LNCaP clone FGC (cell line): ENCODE measurements at regions not wholly inside any gene's neighbourhood (a gene's known extent, or its start where the extent isn't known, plus 50 kb on each side); places are given as distances from the start of the nearest gene placed in this dataset.

ENCODE experiments used
- DNase-seq: peaks from one replicate; pipeline ENCODE4 v3.0.0-alpha.2; 2011; ENCODE audit warnings: low read depth
- H3K4me3 ChIP-seq: 2 replicates; pipeline ENCODE4 v1.5.1; 2011; ENCODE audit warnings: mild to moderate bottlenecking, low read depth, low read length, control low read depth
- CTCF ChIP-seq: IDR thresholded peaks from 2 replicates; pipeline ENCODE4 v1.5.1; 2012; ENCODE audit warnings: mild to moderate bottlenecking; ENCODE audit not compliant: control insufficient read depth, insufficient read depth; ENCODE audit errors: extremely low read depth

GRCh38 chr16:62564291-62564690 is 528.1 kb upstream of the CDH8 start:
- H3K4me3 ChIP-seq, result no peak overlapping the region
- no peak for DNase-seq
- no peak for TF ChIP-seq CTCF

- no peak overlapping the region for H3K4me3 ChIP-seq
- DNase-seq, result no peak
- TF ChIP-seq CTCF, result no peak
Measured at GRCh38 chr16:62562121-62562520, 525.9 kb upstream of the CDH8 start.

DNA sequence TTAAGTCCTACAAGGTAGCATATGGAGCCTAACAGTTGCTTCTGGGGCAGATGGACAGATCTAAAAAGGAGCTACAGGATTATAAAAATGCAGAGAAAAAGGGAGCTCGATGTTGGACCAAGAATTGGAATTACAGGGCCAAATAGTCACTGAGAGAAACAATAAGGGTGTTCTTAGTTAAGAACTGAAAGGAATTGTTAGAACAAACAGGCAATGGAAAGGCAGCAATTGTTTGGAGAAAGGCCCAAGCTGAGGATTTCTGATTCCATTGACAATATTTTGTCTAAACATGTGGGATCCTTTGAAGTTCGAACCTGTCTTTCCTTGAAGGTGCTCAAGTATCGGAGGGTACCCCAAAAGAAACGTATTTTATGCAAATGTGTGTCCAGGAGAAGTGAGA is 513.6 kb upstream of the CDH8 start:
- H3K4me3 ChIP-seq, result no peak overlapping the region
- DNase-seq, result no peak
- TF ChIP-seq CTCF, result no peak

DNA sequence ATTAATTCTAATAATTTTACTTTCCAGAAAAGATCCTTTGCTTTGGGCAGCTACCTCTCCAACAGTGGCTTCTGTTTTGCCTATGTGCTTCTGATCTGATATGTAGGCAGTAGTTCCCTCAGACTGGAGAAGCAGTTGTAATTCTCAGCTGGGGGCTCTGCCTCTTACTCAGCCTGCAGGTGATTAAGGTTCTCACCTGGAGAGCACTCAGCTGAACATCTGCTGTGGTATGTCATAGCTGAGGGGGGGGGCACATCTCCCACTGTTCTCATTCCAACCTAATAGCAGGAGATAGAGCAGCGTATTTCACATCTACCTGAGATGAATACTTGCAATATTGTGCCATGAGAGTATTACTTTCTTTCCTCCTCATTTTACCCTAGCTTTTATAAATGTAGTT is 511.9 kb upstream of the CDH8 start:
- no peak overlapping the region for H3K4me3 ChIP-seq
- no peak for DNase-seq
- TF ChIP-seq CTCF, result no peak

GRCh38 chr16:62546701-62547100 is 510.5 kb upstream of the CDH8 start:
- no peak overlapping the region for H3K4me3 ChIP-seq
- no peak for TF ChIP-seq CTCF
- DNase-seq, result no peak

DNA sequence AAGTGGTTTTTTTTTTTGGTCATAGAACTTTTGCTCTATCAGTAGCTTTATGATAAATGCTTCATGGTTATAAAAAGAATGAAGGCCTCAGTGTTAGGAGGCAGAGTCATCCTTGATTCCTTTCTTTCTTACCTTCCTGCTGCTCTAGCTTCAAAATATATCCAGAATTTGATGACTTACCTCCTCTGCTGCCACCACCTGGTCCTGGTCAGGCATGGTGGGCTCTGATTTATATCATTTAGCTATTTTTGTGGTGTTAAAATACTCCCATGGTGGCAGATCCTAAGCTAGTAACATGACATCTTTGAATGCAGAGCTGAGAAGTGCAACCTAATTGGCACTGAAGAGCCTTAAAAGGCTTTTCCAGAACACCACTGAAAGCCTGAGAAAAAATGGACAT is 508.8 kb upstream of the CDH8 start:
- no peak for TF ChIP-seq CTCF
- H3K4me3 ChIP-seq, result no peak overlapping the region
- DNase-seq, result no peak

DNA sequence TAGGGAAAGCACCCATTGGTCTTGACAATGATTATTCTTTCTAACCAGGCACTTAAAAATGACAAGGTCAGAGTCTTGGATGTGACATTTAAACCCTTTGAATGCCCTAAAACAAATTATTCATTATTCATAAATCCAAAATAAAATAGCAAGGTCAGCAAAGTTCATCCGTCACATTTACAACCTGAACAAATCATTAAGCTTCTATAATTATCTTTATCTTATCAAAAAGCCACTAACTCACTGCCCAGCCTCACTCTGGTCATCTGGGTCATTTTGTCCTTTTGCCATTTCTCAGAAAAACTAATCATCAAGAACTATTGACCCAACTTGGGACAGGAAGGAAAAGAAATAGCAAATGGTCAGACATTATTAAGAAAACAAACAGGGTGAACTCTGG is 507.3 kb upstream of the CDH8 start:
- H3K4me3 ChIP-seq, result no peak overlapping the region
- no peak for TF ChIP-seq CTCF

More for the DNA sequence above, 507.3 kb upstream of the CDH8 start:
- DNase-seq, result no peak
